ENCODE measurements at regions not wholly inside any gene's neighbourhood (a gene's known extent, or its start where the extent isn't known, plus 50 kb on each side); places are given as distances from the start of the nearest gene placed in this dataset.

DNA sequence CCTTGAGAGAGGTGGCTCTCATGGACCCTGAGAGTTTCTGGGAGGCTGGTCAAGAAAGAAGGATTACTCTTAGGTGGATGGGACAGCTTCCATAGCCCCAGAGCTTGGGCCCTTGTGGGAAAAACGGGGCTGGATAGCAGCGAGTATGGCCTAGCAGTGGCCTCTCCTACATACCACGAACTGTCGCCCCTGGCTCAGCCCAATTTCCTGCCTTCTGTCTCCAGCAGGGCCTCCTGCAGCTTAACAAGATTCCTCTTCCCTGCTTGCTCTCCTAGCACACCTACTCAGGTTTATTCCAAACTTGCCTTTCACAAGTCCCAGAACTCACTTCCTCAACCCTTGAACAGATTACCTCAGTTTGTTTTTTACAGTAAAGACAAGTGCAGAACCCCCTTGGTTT is 139.7 kb upstream of the TPM1 start:
- Histone ChIP-seq H3K4me1 (ENCODE audit: low read length) (no peaks in the 10 kb centered on the region), H3K4me2 (ENCODE audit: low read length) (no peak overlapping the region), H2AFZ (ENCODE audit: low read depth, low read length) (no peak overlapping the region), H3K27ac (ENCODE audit: low read length) (no peak overlapping the region), H3K4me3 (ENCODE audit: low read length) (no peak overlapping the region), H4K20me1 (ENCODE audit: insufficient read depth, low read length) (no peaks in the 10 kb centered on the region), H3K9ac (ENCODE audit: low read length) (no peak overlapping the region), H3K36me3 (replicated peaks; ENCODE audit: low read depth, low read length) (no peaks in the 10 kb centered on the region), H3K9me3 (ENCODE audit: insufficient read depth, low read length) (no peaks in the 10 kb centered on the region), H3K79me2 (ENCODE audit: low read length) (no peaks in the 10 kb centered on the region), H3K27me3 (ENCODE audit: low read depth, low read length) (0 out of 2 replicates have a peak, but pooled peaks cover 5% of the 10 kb centered on the region)
- TF ChIP-seq EZH2phosphoT487 (IDR thresholded peaks at IDR 0.05; ENCODE audit: low read depth): no peak

GRCh38 chr15:62903437-62903836 is 139.1 kb upstream of the TPM1 start:
- Histone ChIP-seq H3K27me3 (ENCODE audit: low read depth, low read length) (0 out of 2 replicates have a peak, but pooled peaks cover 5% of the 10 kb centered on the region), H3K36me3 (replicated peaks; ENCODE audit: low read depth, low read length) (no peaks in the 10 kb centered on the region), H3K27ac (ENCODE audit: low read length) (no peak overlapping the region), H3K4me1 (ENCODE audit: low read length) (no peaks in the 10 kb centered on the region), H4K20me1 (ENCODE audit: insufficient read depth, low read length) (no peaks in the 10 kb centered on the region), H3K79me2 (ENCODE audit: low read length) (no peaks in the 10 kb centered on the region), H3K4me2 (ENCODE audit: low read length) (no peak overlapping the region), H3K4me3 (ENCODE audit: low read length) (no peak overlapping the region), H3K9me3 (ENCODE audit: insufficient read depth, low read length) (no peaks in the 10 kb centered on the region), H2AFZ (ENCODE audit: low read depth, low read length) (no peak overlapping the region), H3K9ac (ENCODE audit: low read length) (no peak overlapping the region)
- no peak for TF ChIP-seq CTCF (IDR thresholded peaks at IDR 0.05; ENCODE audit: low read depth, low read length)
- TF ChIP-seq EZH2phosphoT487 (IDR thresholded peaks at IDR 0.05; ENCODE audit: low read depth): no peak

DNA sequence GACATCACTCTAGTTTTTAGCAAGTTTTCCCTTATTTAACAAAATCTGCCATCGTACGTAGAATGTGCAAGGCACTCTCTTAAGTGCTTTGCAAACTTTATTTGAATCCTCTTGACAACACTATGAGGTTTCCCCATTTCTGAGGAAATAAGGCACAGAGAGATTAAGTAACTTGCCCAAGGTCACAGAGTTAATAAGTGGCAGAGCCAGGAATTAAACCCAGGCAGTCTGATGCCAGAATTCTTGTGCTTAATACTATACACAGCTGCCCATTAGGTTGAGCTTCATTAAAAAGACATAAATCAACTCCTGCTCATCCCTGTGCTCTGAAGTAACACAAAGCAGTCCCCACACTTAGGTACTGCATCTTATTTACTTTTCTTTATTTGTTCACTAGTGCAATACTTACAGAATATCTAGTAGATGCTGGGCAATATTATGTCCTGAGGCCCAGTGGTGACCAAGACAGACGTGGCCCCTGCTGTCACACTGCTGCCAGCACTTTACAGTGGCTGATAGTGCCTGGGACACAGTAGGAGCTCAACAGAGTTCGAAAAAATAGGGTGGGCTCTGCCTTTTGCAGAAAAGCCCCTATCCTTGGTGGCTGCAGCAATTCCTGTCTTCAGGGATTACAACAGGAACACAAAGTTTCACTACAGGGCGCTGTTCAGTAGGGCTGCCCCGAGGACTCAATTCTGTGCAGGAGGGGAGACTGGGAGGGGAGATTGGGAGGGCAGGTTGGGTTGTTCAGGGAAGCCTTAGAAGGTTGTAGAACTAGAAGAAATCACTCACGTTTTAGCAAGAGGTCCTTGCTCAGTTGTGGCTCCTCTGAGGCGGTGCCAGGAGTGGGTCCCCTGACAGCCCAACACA is 138.3 kb upstream of the TPM1 start:
- Histone ChIP-seq H3K27me3 (ENCODE audit: low read depth, low read length) (0 out of 2 replicates have a peak, but pooled peaks cover under 1% of the 10 kb centered on the region), H3K9ac (ENCODE audit: low read length) (no peak overlapping the region), H3K4me3 (ENCODE audit: low read length) (no peak overlapping the region), H3K79me2 (ENCODE audit: low read length) (no peaks in the 10 kb centered on the region), H3K27ac (ENCODE audit: low read length) (no peak overlapping the region), H4K20me1 (ENCODE audit: insufficient read depth, low read length) (no peaks in the 10 kb centered on the region), H3K4me1 (ENCODE audit: low read length) (no peaks in the 10 kb centered on the region), H2AFZ (ENCODE audit: low read depth, low read length) (no peak overlapping the region), H3K9me3 (ENCODE audit: insufficient read depth, low read length) (no peaks in the 10 kb centered on the region), H3K36me3 (replicated peaks; ENCODE audit: low read depth, low read length) (no peaks in the 10 kb centered on the region), H3K4me2 (ENCODE audit: low read length) (no peak overlapping the region)
- no peak for TF ChIP-seq EZH2phosphoT487 (IDR thresholded peaks at IDR 0.05; ENCODE audit: low read depth)
- TF ChIP-seq CTCF (IDR thresholded peaks at IDR 0.05; ENCODE audit: low read depth, low read length): no peak

- H3K4me1 ChIP-seq (ENCODE audit: low read length): no peaks in the 10 kb centered on the region
- H3K79me2 ChIP-seq (ENCODE audit: low read length): no peaks in the 10 kb centered on the region
- no peak overlapping the region for H3K4me2 ChIP-seq (ENCODE audit: low read length)
- TF ChIP-seq EZH2phosphoT487 (IDR thresholded peaks at IDR 0.05; ENCODE audit: low read depth) (no peak), CTCF (IDR thresholded peaks at IDR 0.05; ENCODE audit: low read depth, low read length) (no peak)
- no peaks in the 10 kb centered on the region for H3K9me3 ChIP-seq (ENCODE audit: insufficient read depth, low read length)
- H3K36me3 ChIP-seq (replicated peaks; ENCODE audit: low read depth, low read length): no peaks in the 10 kb centered on the region
- no peak overlapping the region for H3K4me3 ChIP-seq (ENCODE audit: low read length)
- no peak overlapping the region for H3K27ac ChIP-seq (ENCODE audit: low read length)
- H4K20me1 ChIP-seq (ENCODE audit: insufficient read depth, low read length): no peaks in the 10 kb centered on the region
- no peaks in the 10 kb centered on the region for H3K27me3 ChIP-seq (ENCODE audit: low read depth, low read length)
- H3K9ac ChIP-seq (ENCODE audit: low read length): no peak overlapping the region
- H2AFZ ChIP-seq (ENCODE audit: low read depth, low read length): no peak overlapping the region
Measured at GRCh38 chr15:62906627-62907026, 135.9 kb upstream of the TPM1 start.

All from OCI-LY3 (cell line).